SH-SY5Y (cell line): ENCODE measurements at regions not wholly inside any gene's neighbourhood (a gene's known extent, or its start where the extent isn't known, plus 50 kb on each side); places are given as distances from the start of the nearest gene placed in this dataset.

Experiments
- GATA2 ChIP-seq: IDR thresholded peaks from 2 replicates; pipeline ENCODE4 v1.6.1; 2011; ENCODE audit warnings: mild to moderate bottlenecking, low read depth, low read length
- GATA3 ChIP-seq: IDR thresholded peaks from 2 replicates; pipeline ENCODE4 v1.6.1; 2011; ENCODE audit warnings: low read depth, mild to moderate bottlenecking, low read length, moderate library complexity

GRCh38 chr10:6757158-6757557 is 177.1 kb upstream of the PRKCQ start:
- no peak for TF ChIP-seq GATA2
- no peak for TF ChIP-seq GATA3
